G401.6 (cell line): ENCODE measurements at regions not wholly inside any gene's neighbourhood (a gene's known extent, or its start where the extent isn't known, plus 50 kb on each side); places are given as distances from the start of the nearest gene placed in this dataset.
"Not testable (repeated sequence)": the region's sequence is repeated elsewhere in the genome, so short reads cannot be mapped to it uniquely, and the experiment has no call there.

Source experiments
- FAIRE-seq: peaks from 2 replicates; lab custom pipeline; 2012; peaks lifted over from hg19 to GRCh38; lab: Jason Lieb, UNC

DNA sequence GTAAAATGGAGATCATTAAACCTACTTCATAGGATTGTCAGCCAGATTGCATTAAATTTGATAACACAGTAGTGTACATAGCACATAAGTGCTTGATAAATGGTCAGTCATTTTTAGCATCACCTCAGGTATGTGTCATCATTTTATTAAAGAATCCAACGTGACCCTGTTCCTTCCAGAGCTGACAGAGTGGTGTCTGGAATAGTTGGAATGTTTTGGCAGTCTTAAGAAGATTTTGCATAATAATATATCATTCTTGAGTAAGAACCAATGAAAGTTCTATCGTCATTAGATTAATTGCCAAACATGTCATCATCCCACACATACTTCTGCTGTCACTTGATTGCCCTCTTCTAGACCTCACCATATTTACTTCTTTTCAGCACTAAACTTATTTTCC is 451.4 kb upstream of the POM121L12 start:
- no peak for FAIRE-seq

DNA sequence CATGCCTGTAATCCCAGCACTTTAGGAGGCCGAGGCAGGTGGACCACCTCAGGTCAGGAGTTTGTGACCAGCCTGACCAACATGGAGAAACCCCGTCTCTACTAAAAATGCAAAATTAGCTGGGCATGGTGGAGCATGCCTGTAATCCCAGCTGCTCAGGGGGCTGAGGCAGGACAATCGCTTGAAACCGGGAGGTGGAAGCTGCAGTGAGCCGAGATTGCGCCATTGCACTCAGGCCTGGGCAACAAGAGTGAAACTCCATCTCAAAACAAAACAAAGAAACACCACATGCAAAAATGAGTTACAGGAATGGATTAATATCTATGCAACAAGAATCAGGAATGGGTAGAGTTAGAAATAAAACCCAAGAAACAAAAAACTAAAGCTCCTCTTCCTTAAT is 462.3 kb upstream of the POM121L12 start:
- not testable (repeated sequence) for FAIRE-seq

DNA sequence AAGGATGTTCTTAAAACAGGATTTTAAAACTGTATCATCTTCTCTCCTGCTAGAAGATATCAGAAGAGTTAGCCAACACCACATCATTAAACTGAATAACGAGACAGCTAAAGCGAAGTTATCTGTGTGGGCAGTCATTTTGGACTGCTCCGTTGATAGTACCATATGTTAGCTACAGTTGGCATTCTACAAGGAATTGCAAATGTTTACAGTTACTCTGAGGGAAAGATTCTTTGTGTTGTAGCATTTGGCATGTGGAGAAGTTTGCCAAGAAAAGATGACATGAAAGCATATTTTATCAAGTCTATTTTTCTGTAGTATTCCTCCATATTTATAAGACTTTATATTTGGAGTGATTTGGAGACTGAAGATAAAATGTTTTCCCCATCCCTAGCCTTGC is 464.4 kb upstream of the POM121L12 start:
- no peak for FAIRE-seq

DNA sequence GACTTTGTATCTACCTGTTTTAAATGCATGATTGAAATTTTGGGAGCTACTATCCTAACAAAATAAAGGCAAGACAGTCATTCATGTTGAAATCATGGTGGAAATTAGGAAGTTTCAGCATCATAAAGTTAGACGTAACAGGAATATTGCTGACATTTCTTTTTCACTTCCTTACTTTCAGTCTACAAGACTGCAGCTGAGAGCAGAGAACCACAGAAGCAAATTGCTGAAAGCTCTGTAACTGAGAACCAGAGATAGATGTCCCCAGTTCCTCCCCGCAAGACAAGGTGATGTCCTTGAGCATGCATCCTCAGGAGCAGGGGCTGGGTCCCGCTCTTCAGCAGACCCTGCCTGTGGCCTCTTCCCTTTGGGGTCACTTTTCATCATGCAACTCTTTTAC is 466.3 kb upstream of the POM121L12 start:
- FAIRE-seq = no peak

DNA sequence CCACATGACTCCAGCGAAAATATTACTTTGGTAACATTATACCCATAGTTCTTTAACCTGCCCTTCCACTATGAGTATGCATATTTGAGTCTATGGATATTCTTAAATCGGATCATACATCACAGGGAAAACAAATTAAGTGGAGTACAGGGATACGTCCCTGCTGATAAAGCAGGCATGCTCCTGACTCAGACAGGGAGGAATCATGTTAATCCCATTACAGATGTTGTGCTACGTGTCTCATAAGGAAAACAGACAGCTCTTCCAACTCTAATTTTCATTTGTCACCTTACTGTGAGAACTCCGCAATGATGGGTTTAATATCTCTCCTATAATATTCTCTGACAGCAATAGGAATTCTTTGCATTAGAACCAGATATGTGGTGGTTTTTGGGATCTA is 469.5 kb upstream of the POM121L12 start:
- FAIRE-seq = no peak

DNA sequence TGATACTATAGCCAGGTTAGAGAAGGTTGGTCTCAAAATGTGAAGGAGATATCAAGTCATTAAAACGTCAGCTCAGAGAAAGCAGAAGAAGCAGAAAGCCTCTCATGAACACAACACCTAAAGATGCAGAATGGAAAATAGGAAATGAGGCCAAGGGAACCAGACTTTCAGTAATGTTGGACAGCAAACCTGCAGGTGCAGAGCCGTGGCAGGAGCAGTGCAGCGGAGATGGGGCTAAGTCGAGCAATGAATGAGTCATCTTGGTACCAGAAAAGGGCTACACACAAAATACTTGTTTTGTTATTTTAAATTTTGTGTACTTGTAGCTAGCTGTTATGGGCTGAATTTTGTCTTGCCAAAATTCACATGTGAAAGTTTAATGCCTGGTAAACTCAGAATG is 479.6 kb upstream of the POM121L12 start:
- FAIRE-seq = no peak

DNA sequence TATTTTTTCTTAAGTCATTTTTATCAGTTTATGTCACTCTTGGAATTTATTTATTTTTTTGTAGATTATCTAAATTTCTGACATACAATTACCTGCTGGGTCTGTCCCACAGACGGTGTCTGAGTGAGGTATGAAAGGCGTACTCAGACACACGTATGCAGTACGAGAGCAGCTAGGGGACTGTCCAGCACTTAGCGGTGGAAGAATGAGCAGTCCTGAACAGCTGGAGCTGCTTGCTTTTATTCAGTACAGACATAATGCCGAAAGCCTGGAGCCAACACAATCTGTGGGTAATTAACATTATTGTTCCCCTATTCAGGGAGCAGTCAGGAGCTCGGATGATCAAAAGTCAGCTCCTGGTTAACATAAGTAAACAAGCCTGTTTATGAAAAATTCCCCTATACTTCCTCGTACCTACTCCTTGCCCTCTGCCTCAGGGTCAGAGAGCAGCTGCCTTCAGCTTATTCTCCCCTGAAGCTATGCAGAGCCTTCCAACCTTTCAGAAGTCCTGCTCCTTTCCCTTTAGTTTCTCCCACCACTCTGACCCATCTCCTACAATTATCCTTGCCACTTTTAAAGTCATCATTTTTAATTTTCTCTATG is 488.0 kb upstream of the POM121L12 start:
- no peak for FAIRE-seq

DNA sequence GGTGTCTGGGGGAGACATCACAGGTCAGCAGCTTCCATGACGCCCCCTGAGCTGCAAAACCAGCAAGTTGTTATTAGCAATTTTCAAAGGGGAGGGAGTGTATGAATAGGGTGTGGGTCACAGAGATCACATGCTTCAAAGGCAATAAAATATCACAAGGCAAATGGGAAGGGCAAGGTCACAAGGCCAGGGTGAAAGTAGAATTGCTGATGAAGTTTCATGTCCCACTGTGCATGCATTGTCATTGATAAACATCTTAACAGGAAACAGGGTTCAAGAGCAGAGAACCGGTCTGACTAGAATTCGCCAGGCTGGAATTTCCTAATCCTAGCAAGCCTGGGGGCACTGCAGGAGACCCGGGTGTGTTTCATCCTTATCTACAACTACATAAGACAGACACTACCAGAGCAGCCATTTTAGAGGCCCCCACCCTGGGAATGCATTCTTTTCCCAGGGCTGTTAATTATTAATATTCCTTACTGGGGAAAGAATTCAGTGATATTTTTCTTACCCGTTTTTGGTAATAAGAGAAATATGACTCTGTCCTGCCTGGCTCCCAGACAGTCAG is 494.2 kb upstream of the POM121L12 start:
- FAIRE-seq = not testable (repeated sequence)

DNA sequence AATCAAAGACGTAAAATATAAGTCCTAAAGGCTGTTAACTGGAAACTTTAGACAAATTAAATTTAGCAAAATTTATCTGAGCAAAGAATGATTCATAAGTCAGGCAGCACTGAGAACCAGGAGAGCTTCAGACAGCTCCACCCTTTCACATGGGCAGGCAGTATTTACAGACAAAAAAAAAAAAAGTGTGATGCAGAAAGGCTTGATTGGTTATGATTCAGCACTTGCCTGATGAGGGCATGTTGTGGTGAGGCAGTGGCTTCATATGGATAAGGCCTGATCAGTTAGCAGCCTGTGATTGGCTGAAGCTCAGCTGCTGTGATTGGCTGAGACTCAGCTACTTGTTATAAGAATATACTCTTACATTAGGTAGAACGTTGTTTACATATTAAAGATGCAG is 495.4 kb upstream of the POM121L12 start:
- no peak for FAIRE-seq

DNA sequence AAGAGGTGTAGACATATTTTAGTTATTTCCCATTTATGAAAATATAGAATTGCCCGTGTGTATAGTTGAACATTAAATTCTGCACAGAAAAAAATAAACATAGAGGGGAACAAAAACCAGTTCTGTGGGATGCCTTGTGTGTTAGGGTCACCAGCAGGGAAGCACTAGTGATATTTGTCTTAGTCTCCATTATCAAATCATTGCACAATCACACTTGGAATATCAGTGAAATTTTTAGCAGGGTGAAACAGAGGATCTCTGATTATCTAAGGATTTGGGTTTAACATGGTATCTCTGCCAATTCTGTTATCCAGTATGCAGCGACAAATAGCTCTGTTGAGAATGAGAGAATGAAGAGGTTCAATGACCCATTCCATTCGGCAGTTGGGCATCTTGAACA is 496.0 kb upstream of the POM121L12 start:
- no peak for FAIRE-seq

DNA sequence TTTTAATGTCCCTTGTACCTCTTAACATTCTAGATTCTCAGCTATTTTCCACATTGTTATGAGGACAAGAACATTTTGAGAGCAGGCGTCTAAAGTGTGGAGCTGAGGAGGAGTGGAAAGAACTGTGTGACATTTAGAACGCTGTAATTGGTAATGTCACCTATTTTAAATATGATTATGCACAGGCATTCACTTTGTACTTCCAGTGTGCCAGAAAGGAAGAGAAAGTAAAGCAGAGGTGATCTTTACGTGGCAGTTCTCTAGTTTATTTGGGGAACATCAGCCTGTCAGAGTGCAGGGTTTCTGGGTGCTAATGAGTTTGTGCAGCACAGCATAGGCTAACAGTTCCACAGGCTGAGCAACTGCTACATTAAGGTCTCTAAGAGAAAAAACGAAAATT is 498.4 kb upstream of the POM121L12 start:
- FAIRE-seq = no peak

DNA sequence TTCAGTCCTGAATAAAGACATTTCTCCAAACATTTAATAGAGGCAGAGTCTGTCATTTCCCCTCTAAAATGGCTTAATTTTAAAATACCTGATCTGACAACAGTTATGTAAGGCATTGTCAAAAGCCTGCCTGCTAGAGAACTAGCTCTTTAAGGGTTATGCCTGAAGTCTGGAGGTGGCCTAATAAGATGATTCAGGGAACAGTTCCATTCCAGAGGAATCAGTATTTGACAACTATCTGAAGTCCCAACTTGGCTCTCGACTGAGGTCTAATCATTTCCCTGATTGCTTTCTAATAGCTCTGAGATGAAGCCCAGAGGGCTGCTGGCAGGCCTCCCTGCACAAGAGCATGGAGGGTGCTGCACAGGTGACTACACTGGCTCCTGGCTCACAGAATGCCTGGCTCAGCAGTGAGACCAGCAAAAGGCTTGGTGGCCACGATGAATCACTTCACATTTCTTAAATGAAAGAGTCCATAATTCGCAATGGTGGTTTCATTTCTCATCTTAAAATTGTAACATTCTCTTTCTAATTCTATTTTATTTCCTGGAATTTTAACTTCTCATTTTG is 509.6 kb upstream of the POM121L12 start:
- no peak for FAIRE-seq

DNA sequence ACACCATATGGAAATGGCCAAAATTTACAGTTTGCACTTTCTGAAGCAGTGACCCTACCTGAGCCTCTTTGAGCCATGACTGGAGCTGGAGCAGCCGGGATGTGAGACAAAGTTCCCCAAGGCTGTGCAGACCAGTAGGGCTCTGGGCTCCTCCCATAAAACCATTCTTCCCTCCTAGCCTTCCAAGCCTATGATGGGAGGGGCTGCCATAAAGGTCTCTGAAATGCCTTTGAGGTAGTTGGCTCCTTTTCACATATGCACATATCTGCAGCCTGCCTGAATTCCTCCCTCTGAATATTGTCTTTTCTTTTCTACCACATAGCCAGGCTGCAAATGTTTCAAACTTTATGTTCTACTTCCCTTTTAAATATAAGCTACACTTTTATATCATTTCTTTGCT is 516.6 kb upstream of the POM121L12 start:
- no peak for FAIRE-seq

DNA sequence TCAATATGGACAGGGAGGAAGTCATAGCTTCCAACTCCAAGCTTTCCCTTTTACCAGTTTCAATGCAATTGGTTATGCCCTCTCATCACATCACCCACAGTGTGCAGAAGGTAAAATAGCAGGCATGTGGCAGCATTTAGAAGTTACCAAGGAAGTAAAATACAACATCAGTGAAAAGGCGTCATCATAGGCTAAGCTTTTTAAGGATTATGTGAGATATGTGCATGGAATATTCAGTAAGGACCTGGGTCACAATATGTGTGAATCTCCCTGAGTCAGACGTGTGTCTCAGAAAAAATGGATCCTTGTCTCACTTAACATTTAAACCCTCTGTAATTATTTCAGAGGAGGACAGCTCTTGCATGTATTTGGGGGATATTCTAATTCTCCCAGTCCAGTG is 522.8 kb upstream of the POM121L12 start:
- FAIRE-seq = no peak

DNA sequence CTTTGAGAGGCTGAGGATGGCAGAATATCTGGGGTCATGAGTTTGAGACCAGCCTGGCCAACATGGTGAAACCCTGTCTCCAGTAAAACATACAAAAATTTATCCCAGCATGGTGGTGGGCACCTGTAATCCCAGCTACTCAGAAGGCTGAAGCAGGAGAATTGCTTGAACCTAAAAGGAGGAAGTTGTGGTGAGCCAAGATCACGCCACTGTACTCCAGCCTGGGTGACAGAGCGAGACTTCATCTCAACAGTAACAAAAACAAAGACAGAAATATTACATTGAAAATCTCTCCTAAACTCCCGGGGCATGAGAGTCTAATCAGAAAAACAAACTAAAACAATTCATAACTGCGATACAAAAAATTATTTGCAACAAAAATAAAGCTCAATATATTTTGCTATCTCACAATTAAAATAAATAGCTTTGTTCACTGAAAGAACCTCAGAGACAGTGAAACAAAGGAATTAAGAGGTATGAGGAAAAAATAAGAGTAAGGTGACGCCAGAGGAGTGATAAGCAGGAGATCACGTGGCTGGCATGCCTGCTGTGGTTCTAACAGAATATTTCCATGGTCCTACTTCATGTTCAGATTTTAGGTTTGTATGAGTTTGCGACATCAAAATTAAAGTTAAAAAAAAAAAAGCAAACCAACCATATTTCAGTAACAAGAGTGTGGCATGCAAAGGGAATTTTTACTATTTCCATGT is 527.7 kb upstream of the POM121L12 start:
- no peak for FAIRE-seq

DNA sequence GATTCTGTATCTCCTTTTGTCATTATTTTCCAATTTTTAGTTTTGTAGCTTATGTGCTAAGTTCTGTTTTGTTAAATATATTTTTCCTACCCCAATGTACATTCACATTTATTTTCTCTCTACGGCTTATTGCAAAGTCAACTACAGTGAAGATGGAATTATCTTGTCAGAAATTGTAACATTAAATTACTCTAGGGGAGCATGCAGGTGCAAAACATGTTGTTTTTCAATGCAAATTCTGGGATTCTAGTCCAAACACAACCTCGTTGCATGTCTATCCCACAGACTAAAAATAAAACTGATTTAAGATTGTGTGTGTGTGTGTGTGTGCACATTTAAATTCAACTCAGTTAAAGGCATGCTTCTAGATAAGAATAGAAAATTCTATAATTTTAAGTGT is 529.1 kb upstream of the POM121L12 start:
- no peak for FAIRE-seq

DNA sequence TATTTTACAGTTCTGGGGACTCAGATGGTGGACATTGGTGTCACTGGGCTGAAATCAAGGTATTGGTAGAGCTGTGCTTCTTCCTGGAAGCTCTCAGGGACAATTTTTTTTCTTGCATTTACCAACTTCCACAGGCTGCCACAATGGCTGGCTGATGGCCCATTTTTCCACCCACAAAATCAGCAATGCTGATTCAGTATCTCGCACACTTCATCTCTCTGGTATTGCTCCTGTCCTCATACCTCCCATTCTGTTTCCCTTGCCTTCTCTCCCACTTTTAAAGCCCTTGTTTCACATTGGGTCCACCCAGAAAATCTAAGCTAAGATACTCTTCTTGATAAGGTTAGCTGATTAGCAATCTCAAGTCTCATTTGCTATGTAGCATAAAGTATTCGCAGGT is 530.9 kb upstream of the POM121L12 start:
- FAIRE-seq = no peak

DNA sequence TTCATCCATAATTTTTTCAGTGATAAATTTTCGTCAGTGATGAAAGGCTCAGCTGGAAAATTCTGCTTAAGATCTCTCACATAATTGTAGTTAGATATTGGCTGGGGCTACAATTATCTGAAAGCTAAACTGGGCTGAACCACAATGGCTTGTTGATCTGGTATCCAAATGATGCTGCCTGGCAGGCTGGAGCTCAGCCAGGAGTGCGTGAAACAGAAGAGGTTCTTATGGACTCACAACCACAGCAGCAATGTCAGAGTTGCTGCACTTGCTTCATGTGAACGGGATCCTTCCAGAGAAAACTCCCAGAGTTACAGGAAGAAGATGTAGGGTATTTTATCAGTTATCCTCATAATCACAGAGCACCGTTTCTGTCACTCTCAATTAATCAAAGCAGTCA is 533.2 kb upstream of the POM121L12 start:
- FAIRE-seq = no peak

DNA sequence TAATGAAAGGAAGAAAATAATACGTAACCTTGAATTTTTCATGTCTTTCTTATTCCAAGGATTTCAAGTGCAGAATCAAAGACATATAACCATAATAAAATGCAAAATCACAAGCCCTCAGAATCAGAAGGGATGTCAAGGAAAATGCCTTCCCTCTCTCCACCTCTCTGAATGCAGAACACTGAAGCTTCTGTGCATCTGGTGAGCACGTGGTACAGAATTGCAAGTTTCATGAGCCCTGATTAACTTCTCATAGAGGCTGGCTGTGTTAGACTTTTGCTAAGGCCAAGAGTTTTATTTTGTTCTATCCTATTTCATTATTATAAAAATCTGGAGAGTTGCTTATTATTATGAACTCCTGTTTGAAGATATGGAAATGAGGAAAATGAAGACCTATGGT is 533.7 kb upstream of the POM121L12 start:
- no peak for FAIRE-seq

DNA sequence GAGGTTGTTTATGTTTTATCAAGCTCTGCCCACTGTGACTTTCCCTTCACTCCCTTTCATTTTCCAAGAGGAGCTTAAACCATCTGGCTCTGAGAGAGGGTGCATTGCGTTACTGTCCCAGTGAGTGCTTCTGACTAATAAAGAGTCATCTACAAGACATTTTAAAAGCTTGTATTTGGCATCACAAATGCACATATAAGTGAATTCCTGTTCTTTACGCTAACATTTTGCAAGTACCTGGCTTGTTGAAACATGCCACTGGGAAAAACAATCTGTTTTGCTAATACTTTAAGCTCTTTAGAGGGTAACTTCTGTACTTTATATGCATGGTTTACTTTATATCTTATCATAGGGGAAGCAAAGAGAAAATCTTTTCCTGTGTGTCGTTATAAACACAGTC is 534.6 kb upstream of the POM121L12 start:
- no peak for FAIRE-seq

DNA sequence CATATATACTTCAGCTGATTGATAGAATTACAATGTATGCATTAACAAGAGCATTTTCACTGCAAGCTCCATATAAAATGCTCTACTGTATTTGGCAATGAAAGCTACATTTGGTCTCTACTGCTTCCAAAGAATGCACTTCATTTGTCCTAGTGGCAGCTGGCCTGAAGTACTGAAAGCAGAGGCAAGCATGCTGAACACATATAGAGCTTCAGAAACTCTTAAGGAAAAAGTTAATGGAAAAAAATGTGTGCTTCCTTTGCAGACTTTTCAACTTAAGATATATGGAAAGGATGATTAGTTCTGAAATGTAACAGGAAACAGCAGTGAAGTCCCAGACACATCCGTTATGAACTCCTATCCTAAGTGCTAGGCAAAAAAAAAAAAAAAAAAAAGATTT is 537.1 kb upstream of the POM121L12 start:
- FAIRE-seq = no peak

DNA sequence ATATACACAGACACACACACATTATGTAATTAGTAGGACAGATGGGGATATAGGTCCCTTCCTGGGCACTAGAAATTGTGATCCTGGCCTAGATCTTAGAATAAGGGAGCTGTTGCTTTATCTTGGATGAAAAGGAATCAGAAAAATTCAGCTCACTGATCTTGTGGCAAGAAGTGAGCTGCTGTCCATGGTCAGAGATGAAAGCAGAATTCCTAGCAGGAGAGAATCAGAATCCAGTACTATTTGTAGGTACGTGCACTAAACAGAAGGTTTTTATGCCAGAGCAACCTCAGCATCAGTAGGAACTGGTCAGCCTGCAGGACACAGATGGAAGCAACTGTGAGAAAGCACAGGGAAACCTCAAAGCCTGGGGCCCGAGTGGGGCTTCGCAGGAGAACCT is 549.2 kb upstream of the POM121L12 start:
- no peak for FAIRE-seq

DNA sequence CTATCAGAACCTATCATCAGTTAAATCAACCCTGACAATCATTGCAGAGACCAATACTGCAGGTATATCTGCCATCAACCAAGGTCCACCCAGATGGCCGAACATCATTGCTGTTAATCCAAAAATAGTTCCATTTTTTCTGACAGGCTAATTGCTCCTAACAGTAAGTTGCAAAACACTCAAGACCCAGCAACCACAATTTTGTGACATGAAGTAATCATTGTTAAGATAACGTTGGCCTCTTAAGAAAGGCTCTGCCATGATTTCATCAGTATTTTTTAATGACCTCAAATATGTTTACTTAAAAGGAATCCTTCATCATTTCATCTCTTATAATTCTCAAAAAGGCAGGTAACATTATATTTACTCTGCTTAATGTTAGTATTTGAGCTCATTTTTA is 553.4 kb upstream of the POM121L12 start:
- no peak for FAIRE-seq

DNA sequence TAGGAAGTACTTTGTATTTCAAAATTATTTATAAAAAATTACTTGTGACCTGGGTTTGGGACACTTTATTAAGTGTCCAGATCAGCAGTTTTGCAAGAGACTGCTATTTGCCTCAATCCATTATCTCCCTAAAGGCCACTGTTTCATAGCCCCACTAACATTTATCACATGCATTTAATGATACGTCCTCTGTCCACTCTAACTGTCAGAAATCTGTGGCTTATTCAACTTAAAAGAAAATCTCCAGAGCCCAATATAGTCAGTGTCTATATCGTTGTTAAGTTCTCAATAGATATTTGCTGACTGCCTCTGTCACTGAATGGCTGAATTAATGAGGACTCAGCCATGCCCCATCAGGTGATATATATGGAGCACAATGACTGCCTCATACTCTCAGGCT is 553.9 kb upstream of the POM121L12 start:
- no peak for FAIRE-seq
